GM12892 (cell line): ENCODE measurements at regions not wholly inside any gene's neighbourhood (a gene's known extent, or its start where the extent isn't known, plus 50 kb on each side); places are given as distances from the start of the nearest gene placed in this dataset.

Experiments
- DNase-seq: peaks from one replicate; pipeline ENCODE4 v3.0.0; 2011; ENCODE audit not compliant: insufficient read length
- FAIRE-seq: peaks from 2 replicates; lab custom pipeline; 2011; peaks lifted over from hg19 to GRCh38; lab: Jason Lieb, UNC
- POLR2A ChIP-seq: IDR thresholded peaks from 2 replicates; pipeline ENCODE4 v1.6.1; 2011; ENCODE audit warnings: low read depth, low read length, control low read depth
- POLR2AphosphoS5 ChIP-seq: IDR thresholded peaks from 2 replicates; pipeline ENCODE4 v1.6.1; 2011; ENCODE audit warnings: low read depth, low read length, control low read depth
- TAF1 ChIP-seq: IDR thresholded peaks from 2 replicates; pipeline ENCODE4 v1.6.1; 2011; ENCODE audit warnings: low read depth, mild to moderate bottlenecking, control low read depth, low read length, borderline replicate concordance

- TF ChIP-seq POLR2AphosphoS5, result no peak
- no peak for TF ChIP-seq POLR2A
- TF ChIP-seq TAF1, result no peak
- no peak for DNase-seq
- no peak for FAIRE-seq
These were observed 394.6 kb downstream of the LRRIQ3 start for GRCh38 chr1:73803380-73803779.

DNA sequence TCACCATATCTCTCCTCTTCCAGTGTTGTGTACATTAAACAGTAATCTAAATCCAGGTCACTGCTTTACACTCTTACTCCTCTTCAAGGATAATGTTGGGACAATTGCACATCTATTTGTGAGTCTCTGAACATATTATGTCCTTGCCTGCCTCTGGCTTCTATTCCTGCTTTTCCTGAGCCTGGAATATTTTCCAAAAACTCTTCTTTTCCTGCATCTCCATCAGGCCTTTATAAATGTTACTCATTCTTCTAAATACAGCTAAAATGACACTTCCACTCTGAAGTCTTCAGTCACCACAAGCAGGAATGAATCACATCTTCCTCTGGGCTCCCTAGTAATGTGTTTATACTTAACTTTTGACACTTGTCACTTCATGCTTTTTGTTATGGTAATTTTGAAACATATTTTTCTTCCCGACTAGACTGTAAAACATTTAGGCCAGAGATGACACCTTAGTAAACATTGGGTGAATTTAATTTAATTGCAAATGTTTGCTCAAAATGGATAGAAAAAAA, 396.0 kb downstream of the LRRIQ3 start:
- no peak for FAIRE-seq
- DNase-seq, result no peak
- TF ChIP-seq POLR2A (no peak), TAF1 (no peak), POLR2AphosphoS5 (no peak)

DNA sequence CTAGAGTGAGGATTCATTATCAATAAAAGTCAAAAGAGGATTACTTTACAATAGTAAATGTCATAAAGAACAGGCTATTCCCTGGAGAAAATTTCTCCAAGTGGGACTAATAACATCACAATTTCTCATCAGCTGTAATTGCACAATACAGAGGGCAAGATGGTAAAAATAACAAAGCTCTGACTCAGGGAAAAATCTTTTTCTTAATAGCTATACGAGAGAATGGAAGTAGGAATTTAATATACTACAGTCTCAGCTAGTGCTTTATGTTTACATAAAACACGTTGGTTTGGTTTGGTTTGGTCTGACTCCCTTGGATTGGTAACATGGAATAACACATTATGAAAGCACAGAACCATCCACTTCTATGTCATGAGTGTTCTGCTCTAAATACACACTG, 397.6 kb downstream of the LRRIQ3 start:
- no peak for DNase-seq
- no peak for FAIRE-seq
- no peak for TF ChIP-seq POLR2AphosphoS5
- TF ChIP-seq TAF1, result no peak
- TF ChIP-seq POLR2A, result no peak

- DNase-seq (no peak), FAIRE-seq (no peak)
- TF ChIP-seq POLR2A, result no peak
- TF ChIP-seq TAF1, result no peak
- no peak for TF ChIP-seq POLR2AphosphoS5
These were observed 408.0 kb downstream of the LRRIQ3 start for GRCh38 chr1:73789965-73790364.

DNA sequence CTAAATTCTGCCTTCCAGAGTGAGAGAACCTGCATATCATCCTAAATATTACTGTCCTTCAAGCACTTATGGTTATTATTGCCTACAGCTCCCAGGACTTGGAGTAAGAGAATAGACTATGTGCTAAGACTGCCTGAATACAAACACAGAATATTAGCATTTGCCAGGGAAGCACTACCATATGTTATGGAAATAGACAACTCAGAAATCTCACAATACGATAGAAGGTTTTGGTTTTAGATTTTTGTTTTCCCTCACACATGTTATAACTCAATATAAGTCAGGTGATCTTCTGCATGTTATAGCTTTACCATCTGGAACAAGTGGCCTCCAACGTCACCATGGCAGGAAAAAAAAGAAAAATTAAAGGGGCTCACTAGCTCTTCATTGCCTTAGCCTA, 413.9 kb downstream of the LRRIQ3 start:
- DNase-seq, result no peak
- no peak for FAIRE-seq
- TF ChIP-seq POLR2AphosphoS5 (no peak), TAF1 (no peak), POLR2A (no peak)

- FAIRE-seq (no peak), DNase-seq (no peak)
- TF ChIP-seq POLR2A (no peak), POLR2AphosphoS5 (no peak), TAF1 (no peak)
These were observed 414.6 kb downstream of the LRRIQ3 start for GRCh38 chr1:73783352-73783751.

DNA sequence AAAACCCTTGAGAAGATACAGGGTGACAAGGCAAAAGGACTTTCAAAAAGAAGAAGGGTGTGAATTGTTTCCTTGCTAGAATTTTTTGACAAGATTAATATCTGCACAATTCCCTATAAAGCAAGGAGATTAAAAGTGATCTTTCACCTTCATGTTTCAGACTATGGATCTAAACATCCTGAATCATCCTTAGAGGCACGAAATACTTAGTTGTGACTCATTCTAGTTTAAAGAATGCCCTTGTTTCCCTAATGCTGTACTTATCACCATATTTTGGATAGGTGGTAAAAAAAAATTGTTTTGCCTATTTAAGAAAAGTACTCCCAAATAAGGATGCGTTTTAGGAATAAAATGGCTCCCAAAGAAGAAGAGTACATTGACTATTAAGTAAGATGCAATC, 415.1 kb downstream of the LRRIQ3 start:
- TF ChIP-seq TAF1 (no peak), POLR2AphosphoS5 (no peak), POLR2A (no peak)
- FAIRE-seq, result no peak

DNA sequence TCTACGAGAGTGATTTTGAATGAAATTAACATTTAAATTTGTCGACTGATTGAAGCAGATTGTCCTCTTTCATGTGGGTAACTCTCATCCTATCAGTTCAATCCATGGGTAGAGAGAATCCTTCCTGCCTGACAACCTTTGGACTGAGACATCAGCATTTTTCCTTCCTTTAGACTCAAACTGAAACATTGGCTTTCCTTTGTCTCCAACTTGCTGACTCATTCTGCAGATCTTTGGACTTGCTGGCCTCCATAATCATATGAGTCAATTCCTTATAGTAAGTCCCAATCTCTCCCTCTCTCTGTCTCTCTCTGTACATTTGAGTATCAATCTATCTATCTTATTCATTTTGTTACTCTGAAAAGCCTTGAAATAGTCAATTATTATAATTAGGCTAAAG, 416.7 kb downstream of the LRRIQ3 start:
- FAIRE-seq (no peak), DNase-seq (no peak)
- TF ChIP-seq POLR2AphosphoS5, result no peak
- TF ChIP-seq TAF1, result no peak
- no peak for TF ChIP-seq POLR2A

More for the DNA sequence above, 415.1 kb downstream of the LRRIQ3 start:
- DNase-seq, result no peak

GRCh38 chr1:73778471-73778870, 419.5 kb downstream of the LRRIQ3 start:
- TF ChIP-seq POLR2A (no peak), POLR2AphosphoS5 (no peak), TAF1 (no peak)
- no peak for FAIRE-seq

GRCh38 chr1:73775896-73776295, 422.1 kb downstream of the LRRIQ3 start:
- FAIRE-seq, result no peak
- TF ChIP-seq TAF1, result no peak

More at GRCh38 chr1:73778471-73778870, 419.5 kb downstream of the LRRIQ3 start:
- no peak for DNase-seq

GRCh38 chr1:73772941-73773340, 425.0 kb downstream of the LRRIQ3 start:
- DNase-seq (no peak), FAIRE-seq (no peak)
- no peak for TF ChIP-seq POLR2AphosphoS5

More at GRCh38 chr1:73775896-73776295, 422.1 kb downstream of the LRRIQ3 start:
- no peak for DNase-seq

DNA sequence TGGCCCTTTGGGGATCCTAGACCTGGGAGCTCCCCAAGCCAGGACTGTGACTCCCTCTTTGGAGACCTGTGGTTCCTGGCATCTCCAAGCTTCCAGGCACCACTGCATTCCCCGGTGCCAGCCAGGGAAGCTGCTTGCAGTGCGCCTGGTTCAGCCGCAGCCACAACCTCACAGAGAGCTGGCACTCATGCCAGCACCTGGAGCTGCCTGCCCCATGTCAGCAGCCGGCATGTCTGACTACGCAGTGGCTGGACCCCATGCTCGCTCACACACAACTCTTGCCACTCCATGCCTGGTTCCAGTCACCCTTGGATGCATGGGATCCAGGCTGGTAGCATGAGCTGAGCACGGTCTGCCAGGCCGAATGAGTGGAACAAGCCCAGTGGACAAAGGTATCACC, 426.6 kb downstream of the LRRIQ3 start:
- FAIRE-seq (no peak), DNase-seq (no peak)
- no peak for TF ChIP-seq POLR2AphosphoS5
